H1 (cell line): ENCODE measurements at regions not wholly inside any gene's neighbourhood (a gene's known extent, or its start where the extent isn't known, plus 50 kb on each side); places are given as distances from the start of the nearest gene placed in this dataset.

ENCODE experiments used
- CTCF ChIA-PET: fragments of 300-600 bp; sonication (Branson Sonifier 250); formaldehyde crosslinking; loops from one replicate; lab custom pipeline; 2021; ENCODE audit not compliant: partially characterized antibody; lab: Charles Lee
- POLR2A ChIA-PET: fragments of 300-600 bp; sonication (Branson Sonifier 250); formaldehyde crosslinking; loops from one replicate; lab custom pipeline; 2021; ENCODE audit warnings: inconsistent platforms; ENCODE audit not compliant: partially characterized antibody; lab: Charles Lee
- DNase-seq, 2 experiments: peaks; one replicate each; pipeline versions ENCODE4 v3.0.0 to v3.0.0-alpha.2; 2010 to 2022; ENCODE audit warnings: low spot score in 2 of 2, low read depth in 1 of 2, mixed read lengths in 1 of 2
- FAIRE-seq: peaks from 2 replicates; lab custom pipeline; 2011; peaks lifted over from hg19 to GRCh38; lab: Jason Lieb, UNC
- H2AFZ ChIP-seq: 2 replicates; pipeline ENCODE4 v1.8.1; 2012; ENCODE audit warnings: low read length, inconsistent platforms
- H2AK5ac ChIP-seq: 2 replicates; pipeline ENCODE4 v1.6.1; 2013; ENCODE audit warnings: low read depth, low read length
- H2BK120ac ChIP-seq: replicated peaks from 2 replicates; pipeline ENCODE3; 2013; ENCODE audit warnings: low read depth, low read length, inconsistent platforms
- H2BK12ac ChIP-seq: 2 replicates; pipeline ENCODE4 v1.6.1; 2013; ENCODE audit warnings: low read depth, low read length
- H2BK15ac ChIP-seq: 2 replicates; pipeline ENCODE4 v1.6.1; 2013; ENCODE audit warnings: low read length
- H2BK20ac ChIP-seq: 2 replicates; pipeline ENCODE4 v1.6.1; 2013; ENCODE audit warnings: low read length
- H2BK5ac ChIP-seq: 2 replicates; pipeline ENCODE4 v1.6.1; 2013; ENCODE audit warnings: low read depth, low read length
- H3K14ac ChIP-seq: 2 replicates; pipeline ENCODE4 v1.6.1; 2013; ENCODE audit warnings: inconsistent platforms; ENCODE audit not compliant: insufficient read length
- H3K18ac ChIP-seq: 2 replicates; pipeline ENCODE4 v1.6.1; 2013; ENCODE audit warnings: low read length; ENCODE audit errors: extremely low read depth
- H3K23ac ChIP-seq: 2 replicates; pipeline ENCODE4 v1.6.1; 2013; ENCODE audit warnings: inconsistent platforms; ENCODE audit not compliant: insufficient read length
- H3K23me2 ChIP-seq: 2 replicates; pipeline ENCODE4 v1.6.1; 2013; ENCODE audit warnings: low read depth, low read length
- H3K27ac ChIP-seq: 2 replicates; pipeline ENCODE4 v1.6.1; 2011; ENCODE audit warnings: low read depth, low read length, inconsistent platforms
- H3K27me3 ChIP-seq, 4 experiments: replicated peaks in 1 of 4; 1 replicate in 1 of 4; 2 replicates in 3 of 4; pipeline versions ENCODE4 v1.6.1 to v1.8.1; 2011 to 2013; ENCODE audit warnings: low read length in 3 of 4, mild to moderate bottlenecking in 3 of 4, inconsistent platforms in 2 of 4, mixed read lengths in 2 of 4, moderate library complexity in 1 of 4; ENCODE audit not compliant: control insufficient read depth in 3 of 4, insufficient read depth in 3 of 4; ENCODE audit errors: extremely low read depth in 1 of 4
- H3K36me3 ChIP-seq, 4 experiments: 2 replicates each; pipeline versions ENCODE4 v1.6.1 to v1.8.1; 2011 to 2013; ENCODE audit warnings: mild to moderate bottlenecking in 4 of 4, low read length in 3 of 4, moderate library complexity in 2 of 4, control low read depth in 1 of 4, inconsistent platforms in 1 of 4; ENCODE audit not compliant: insufficient read depth in 4 of 4, control insufficient read depth in 2 of 4
- H3K4ac ChIP-seq: replicated peaks from 2 replicates; pipeline ENCODE3; 2013; ENCODE audit warnings: low read length, low read depth, mixed read lengths, inconsistent platforms; ENCODE audit not compliant: insufficient read length
- H3K4me1 ChIP-seq, 4 experiments: replicated peaks in 1 of 4; 1 replicate in 1 of 4; 2 replicates in 3 of 4; pipeline versions ENCODE4 v1.6.1 to v1.8.1; 2011 to 2013; ENCODE audit warnings: low read length in 3 of 4, inconsistent platforms in 2 of 4, mixed read lengths in 1 of 4; ENCODE audit not compliant: insufficient read depth in 4 of 4, control insufficient read depth in 3 of 4
- H3K4me2 ChIP-seq, 2 experiments: 2 replicates each; pipeline versions ENCODE4 v1.6.1 to v1.8.1; 2011 to 2013; ENCODE audit warnings: low read depth in 2 of 2, low read length in 2 of 2, control low read depth in 1 of 2, inconsistent platforms in 1 of 2, mild to moderate bottlenecking in 1 of 2; ENCODE audit not compliant: insufficient read depth in 1 of 2
- H3K4me3 ChIP-seq, 4 experiments: fragments of 200-600, 300-600 bp in 1 of 4; sonication (generic), shearing (Covaris generic), sonication (Bioruptor Twin) in 1 of 4; 2 replicates each; pipeline versions ENCODE4 v1.5.1 to v1.8.1; 2011 to 2016; ENCODE audit warnings: low read length in 4 of 4, low read depth in 3 of 4, control low read depth in 2 of 4, inconsistent platforms in 2 of 4, mild to moderate bottlenecking in 2 of 4, mixed read lengths in 1 of 4, moderate library complexity in 1 of 4; ENCODE audit not compliant: insufficient read depth in 2 of 4; ENCODE audit errors: extremely low read depth in 1 of 4
- H3K56ac ChIP-seq: replicated peaks from 2 replicates; pipeline ENCODE3; 2013; ENCODE audit warnings: low read depth, mild to moderate bottlenecking, mixed read lengths, low read length, inconsistent platforms; ENCODE audit not compliant: insufficient read length
- H3K79me1 ChIP-seq: 2 replicates; pipeline ENCODE4 v1.6.1; 2013; ENCODE audit warnings: low read depth, low read length, control low read depth
- H3K79me2 ChIP-seq, 2 experiments: 2 replicates each; pipeline versions ENCODE4 v1.6.1 to v1.8.1; 2012 to 2013; ENCODE audit warnings: low read length in 2 of 2, mild to moderate bottlenecking in 2 of 2, inconsistent platforms in 1 of 2; ENCODE audit not compliant: insufficient read depth in 2 of 2, control insufficient read depth in 1 of 2
- H3K9ac ChIP-seq, 4 experiments: replicated peaks in 1 of 4; 1 replicate in 1 of 4; 2 replicates in 3 of 4; pipeline versions ENCODE4 v1.6.1 to v1.8.1; 2011 to 2013; ENCODE audit warnings: low read depth in 3 of 4, low read length in 3 of 4, control low read depth in 2 of 4, mild to moderate bottlenecking in 2 of 4, moderate library complexity in 2 of 4, inconsistent platforms in 1 of 4; ENCODE audit errors: extremely low read depth in 1 of 4
- H3K9me3 ChIP-seq, 2 experiments: 2 replicates each; pipeline versions ENCODE4 v1.6.1 to v1.8.1; 2012 to 2013; ENCODE audit warnings: mild to moderate bottlenecking in 2 of 2, moderate library complexity in 2 of 2, control low read depth in 1 of 2, inconsistent platforms in 1 of 2, low read depth in 1 of 2, low read length in 1 of 2, mixed read lengths in 1 of 2; ENCODE audit not compliant: insufficient read depth in 2 of 2
- H4K20me1 ChIP-seq, 2 experiments: replicated peaks in 1 of 2; 2 replicates each; pipeline versions ENCODE3 to v1.8.1; 2011 to 2013; ENCODE audit warnings: inconsistent platforms in 2 of 2, low read length in 2 of 2, mild to moderate bottlenecking in 1 of 2; ENCODE audit not compliant: insufficient read depth in 2 of 2, control insufficient read depth in 1 of 2
- H4K5ac ChIP-seq: 2 replicates; pipeline ENCODE4 v1.6.1; 2013; ENCODE audit warnings: low read length, low read depth, mixed read lengths, inconsistent platforms; ENCODE audit not compliant: insufficient read length
- H4K8ac ChIP-seq: 2 replicates; pipeline ENCODE4 v1.8.0; 2013; ENCODE audit warnings: mild to moderate bottlenecking, moderate library complexity, low read length, inconsistent platforms; ENCODE audit not compliant: insufficient read depth; ENCODE audit errors: extremely low read depth
- H4K91ac ChIP-seq: replicated peaks from 2 replicates; pipeline ENCODE3; 2013; ENCODE audit warnings: low read length, mixed read lengths, inconsistent platforms; ENCODE audit not compliant: insufficient read length
- CHD2 ChIP-seq: IDR thresholded peaks from 2 replicates; pipeline ENCODE4 v1.6.1; 2012; ENCODE audit warnings: low read length, improper control_type of control experiment
- FOSL1 ChIP-seq: IDR thresholded peaks from 2 replicates; pipeline ENCODE4 v1.6.1; 2011; ENCODE audit warnings: mild to moderate bottlenecking, low read depth, low read length, moderate library complexity; ENCODE audit not compliant: insufficient read depth
- JUN ChIP-seq: IDR thresholded peaks from 2 replicates; pipeline ENCODE4 v1.6.1; 2011; ENCODE audit warnings: low read depth, mild to moderate bottlenecking, improper control_type of control experiment, low read length
- MAX ChIP-seq: IDR thresholded peaks from 2 replicates; pipeline ENCODE4 v1.6.1; 2012; ENCODE audit warnings: inconsistent platforms
- SUZ12 ChIP-seq: fragments of 200-600 bp; sonication (generic); IDR thresholded peaks from 2 replicates; pipeline ENCODE4 v1.6.1; 2012; ENCODE audit warnings: mild to moderate bottlenecking, inconsistent platforms, low read length, moderate library complexity, mixed read lengths
- TBP ChIP-seq: IDR thresholded peaks from 2 replicates; pipeline ENCODE4 v1.6.1; 2011; ENCODE audit warnings: low read depth, low read length, improper control_type of control experiment
- WGBS, 2 experiments: shearing (Covaris generic) in 1 of 2; methylation state at CpG; one replicate each; pipeline versions ENCODE4 v1.1.6 to v1.1.7; 2013 to 2015; ENCODE audit warnings: low lambda C conversion rate in 2 of 2, mixed read lengths in 2 of 2, inconsistent platforms in 1 of 2, low coverage in 1 of 2, missing lambda C conversion rate in 1 of 2; ENCODE audit not compliant: insufficient replicate concordance in 2 of 2, insufficient coverage in 1 of 2, insufficient read length in 1 of 2; ENCODE audit errors: extremely low coverage in 1 of 2, missing lambda C conversion rate in 1 of 2; 5-methylcytosine and 5-hydroxymethylcytosine counted together

GRCh38 chr3:59425371-59425770 lies 375.5 kb upstream of the CFAP20DC start:
- Histone ChIP-seq H2BK120ac (no peak overlapping the region), H2AFZ (no peak overlapping the region), H2BK20ac (no peak overlapping the region), H4K20me1 (no peaks in the 10 kb centered on the region), H3K27ac (no peak overlapping the region), H3K4me1 (no peaks in the 10 kb centered on the region), H2BK5ac (no peak overlapping the region), H3K36me3 (no peaks in the 10 kb centered on the region), H3K79me2 (no peaks in the 10 kb centered on the region), H3K4me2 (no peak overlapping the region), H4K8ac (no peak overlapping the region), H3K4me3 (no peak overlapping the region), H3K23ac (no peak overlapping the region), H3K4ac (no peak overlapping the region), H4K5ac (no peak overlapping the region), H4K91ac (no peak overlapping the region), H2AK5ac (no peak overlapping the region), H3K9ac (no peak overlapping the region), H3K14ac (no peak overlapping the region), H3K18ac (no peak overlapping the region), H3K27me3 (no peaks in the 10 kb centered on the region), H3K9me3 (no peaks in the 10 kb centered on the region), H3K79me1 (no peaks in the 10 kb centered on the region), H2BK12ac (no peak overlapping the region), H3K23me2 (no peaks in the 10 kb centered on the region), H2BK15ac (no peak overlapping the region), H3K56ac (no peak overlapping the region)
- TF ChIP-seq SUZ12 (no peak), FOSL1 (no peak), MAX (no peak), JUN (no peak), CHD2 (no peak), TBP (no peak)
- ChIA-PET POLR2A (no interaction called here), CTCF (no interaction called here)
- WGBS, 2 experiments = 95% methylated on average over 8 of the region's 8 CpGs; no CpG with 5 or more reads in 1 of the 2 experiments
- FAIRE-seq = no peak
- DNase-seq = no peak
